GM10266 (cell line): ENCODE measurements at regions not wholly inside any gene's neighbourhood (a gene's known extent, or its start where the extent isn't known, plus 50 kb on each side); places are given as distances from the start of the nearest gene placed in this dataset.

Experiments
- DNase-seq: peaks from one replicate; pipeline ENCODE4 v3.0.0; 2012; ENCODE audit errors: extremely low spot score
- TF ChIP-seq, protein P1 (sequence below): IDR thresholded peaks from 2 replicates; pipeline ENCODE4 v1.5.1; 2012; ENCODE audit warnings: mild to moderate bottlenecking, low read depth; ENCODE audit not compliant: control insufficient read depth, insufficient read depth; ENCODE audit errors: missing control alignments

GRCh38 chr22:49306632-49307480, 520.8 kb downstream of the BRD1 start:
- DNase-seq: no peak
- TF ChIP-seq, protein P1, sequence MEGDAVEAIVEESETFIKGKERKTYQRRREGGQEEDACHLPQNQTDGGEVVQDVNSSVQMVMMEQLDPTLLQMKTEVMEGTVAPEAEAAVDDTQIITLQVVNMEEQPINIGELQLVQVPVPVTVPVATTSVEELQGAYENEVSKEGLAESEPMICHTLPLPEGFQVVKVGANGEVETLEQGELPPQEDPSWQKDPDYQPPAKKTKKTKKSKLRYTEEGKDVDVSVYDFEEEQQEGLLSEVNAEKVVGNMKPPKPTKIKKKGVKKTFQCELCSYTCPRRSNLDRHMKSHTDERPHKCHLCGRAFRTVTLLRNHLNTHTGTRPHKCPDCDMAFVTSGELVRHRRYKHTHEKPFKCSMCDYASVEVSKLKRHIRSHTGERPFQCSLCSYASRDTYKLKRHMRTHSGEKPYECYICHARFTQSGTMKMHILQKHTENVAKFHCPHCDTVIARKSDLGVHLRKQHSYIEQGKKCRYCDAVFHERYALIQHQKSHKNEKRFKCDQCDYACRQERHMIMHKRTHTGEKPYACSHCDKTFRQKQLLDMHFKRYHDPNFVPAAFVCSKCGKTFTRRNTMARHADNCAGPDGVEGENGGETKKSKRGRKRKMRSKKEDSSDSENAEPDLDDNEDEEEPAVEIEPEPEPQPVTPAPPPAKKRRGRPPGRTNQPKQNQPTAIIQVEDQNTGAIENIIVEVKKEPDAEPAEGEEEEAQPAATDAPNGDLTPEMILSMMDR: no peak

DNA sequence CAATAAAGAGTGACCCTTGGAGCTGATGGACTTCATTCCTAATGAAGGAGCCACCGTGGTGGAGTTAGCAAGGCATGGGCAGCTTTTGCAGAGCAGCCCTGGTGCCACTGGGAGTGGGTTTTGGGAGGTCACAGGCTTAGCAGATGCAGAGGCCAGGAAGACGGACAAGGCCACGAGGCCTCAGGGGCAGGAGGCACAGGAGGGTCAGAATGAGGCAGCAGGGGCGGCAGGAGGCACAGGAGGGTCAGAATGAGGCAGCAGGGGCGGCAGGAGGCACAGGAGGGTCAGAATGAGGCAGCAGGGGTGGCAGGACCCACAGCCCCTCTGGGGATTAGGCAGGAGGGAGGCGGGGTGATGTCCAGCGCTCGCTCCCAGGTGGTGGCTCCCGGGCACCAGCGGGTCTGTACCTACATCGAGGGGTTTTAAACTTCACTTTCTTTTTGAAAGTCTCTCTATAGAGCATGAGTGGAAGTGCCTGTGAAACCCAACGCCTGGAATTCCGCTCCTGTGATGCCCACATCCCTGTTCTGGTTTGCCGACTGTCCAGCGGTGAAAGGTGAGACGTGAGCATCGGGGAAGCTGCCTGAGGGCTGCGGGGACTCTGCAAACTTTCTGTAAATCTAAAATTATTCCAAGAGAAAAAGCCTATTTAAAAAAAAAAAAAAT, 521.6 kb downstream of the BRD1 start:
- TF ChIP-seq, protein P1: no peak
- DNase-seq: no peak

- TF ChIP-seq, protein P1: peak; percentile 88
- DNase-seq: peak; percentile 46
These were observed 522.3 kb downstream of the BRD1 start for GRCh38 chr22:49305214-49305965.

- TF ChIP-seq, protein P1: no peak
- DNase-seq: no peak
These were observed 523.8 kb downstream of the BRD1 start for GRCh38 chr22:49303781-49304461.

- DNase-seq: no peak
- TF ChIP-seq, protein P1: no peak
These were observed 524.5 kb downstream of the BRD1 start for GRCh38 chr22:49303061-49303735.

DNA sequence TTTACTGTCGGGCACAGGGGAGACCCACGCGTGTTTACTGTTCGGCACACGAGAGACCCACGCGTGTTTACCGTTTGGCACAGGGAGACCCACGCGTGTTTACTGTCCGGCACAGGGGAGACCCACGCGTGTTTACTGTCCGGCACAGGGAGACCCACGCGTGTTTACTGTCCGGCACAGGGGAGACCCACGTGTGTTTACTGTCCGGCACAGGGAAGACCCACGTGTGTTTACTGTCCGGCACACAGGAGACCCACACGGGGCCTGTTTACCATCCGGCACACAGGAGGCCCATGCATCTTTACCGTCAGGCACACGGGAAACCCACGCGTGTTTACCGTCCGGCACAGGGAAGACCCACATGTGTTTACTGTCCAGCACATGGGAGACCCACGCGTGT, 525.1 kb downstream of the BRD1 start:
- TF ChIP-seq, protein P1: no peak
- DNase-seq: no peak
